ENCODE measurements at regions not wholly inside any gene's neighbourhood (a gene's known extent, or its start where the extent isn't known, plus 50 kb on each side); places are given as distances from the start of the nearest gene placed in this dataset.

GRCh38 chr6:104509355-104509754 is 350.4 kb downstream of the HACE1 start:
- no peaks in the 10 kb centered on the region for H4K20me1 ChIP-seq (ENCODE audit: insufficient read depth)

GRCh38 chr6:104506429-104506828 is 353.3 kb downstream of the HACE1 start:
- TF ChIP-seq CTCF (IDR thresholded peaks at IDR 0.05; ENCODE audit: poor library complexity, severe bottlenecking) (no peak), POLR2AphosphoS5 (IDR thresholded peaks at IDR 0.05) (no peak), RAD21 (conservative IDR thresholded peaks at IDR 0.05) (no peak), MXI1 (conservative IDR thresholded peaks at IDR 0.05; ENCODE audit: poor library complexity, severe bottlenecking) (no peak), EP300 (conservative IDR thresholded peaks at IDR 0.05; ENCODE audit: poor library complexity, severe bottlenecking) (no peak), SMC3 (conservative IDR thresholded peaks at IDR 0.05; ENCODE audit: poor library complexity) (no peak), REST (IDR thresholded peaks at IDR 0.05; ENCODE audit: borderline replicate concordance) (no peak), EZH2 (IDR thresholded peaks at IDR 0.05; ENCODE audit: borderline replicate concordance, insufficient read depth, low read length, poor library complexity, severe bottlenecking) (no peak), TAF1 (IDR thresholded peaks at IDR 0.05; ENCODE audit: low read depth) (no peak)
- Histone ChIP-seq H4K20me1 (ENCODE audit: insufficient read depth) (no peaks in the 10 kb centered on the region), H3K4me2 (ENCODE audit: low read length) (no peak overlapping the region)

More at GRCh38 chr6:104509355-104509754, 350.4 kb downstream of the HACE1 start:
- H2AFZ ChIP-seq (ENCODE audit: low read depth, low read length) = no peak overlapping the region
- no peaks in the 10 kb centered on the region for H3K79me2 ChIP-seq (replicated peaks; ENCODE audit: insufficient read depth, low read length)
- H3K27me3 ChIP-seq (ENCODE audit: insufficient read depth, low read depth, low read length) = no peaks in the 10 kb centered on the region
- no peak overlapping the region for H3K27ac ChIP-seq (ENCODE audit: low read length)
- no peaks in the 10 kb centered on the region for H3K36me3 ChIP-seq (ENCODE audit: insufficient read depth, low read length)
- H3K4me3 ChIP-seq (ENCODE audit: low read length) = no peak overlapping the region
- no peaks in the 10 kb centered on the region for H3K9me3 ChIP-seq (ENCODE audit: low read length)
- H3K4me2 ChIP-seq (ENCODE audit: low read length) = no peak overlapping the region
- no peak overlapping the region for H3K9ac ChIP-seq (ENCODE audit: low read length)
- TF ChIP-seq EP300 (conservative IDR thresholded peaks at IDR 0.05; ENCODE audit: poor library complexity, severe bottlenecking) = no peak
- TF ChIP-seq POLR2AphosphoS5 (IDR thresholded peaks at IDR 0.05) = no peak
- no peak for TF ChIP-seq TAF1 (IDR thresholded peaks at IDR 0.05; ENCODE audit: low read depth)
- no peak for TF ChIP-seq SMC3 (conservative IDR thresholded peaks at IDR 0.05; ENCODE audit: poor library complexity)
- no peak for TF ChIP-seq EZH2 (IDR thresholded peaks at IDR 0.05; ENCODE audit: borderline replicate concordance, insufficient read depth, low read length, poor library complexity, severe bottlenecking)
- TF ChIP-seq RAD21 (conservative IDR thresholded peaks at IDR 0.05) = no peak
- no peaks in the 10 kb centered on the region for H3K9me2 ChIP-seq (ENCODE audit: insufficient read depth, low read length)
- H3F3A ChIP-seq (ENCODE audit: insufficient read depth, low read length, poor library complexity, severe bottlenecking) = no peaks in the 10 kb centered on the region

More at GRCh38 chr6:104506429-104506828, 353.3 kb downstream of the HACE1 start:
- Histone ChIP-seq H3K9ac (ENCODE audit: low read length) (no peak overlapping the region), H3K36me3 (ENCODE audit: insufficient read depth, low read length) (no peaks in the 10 kb centered on the region), H3K4me3 (ENCODE audit: low read length) (no peak overlapping the region), H3K9me3 (ENCODE audit: low read length) (no peaks in the 10 kb centered on the region), H3F3A (ENCODE audit: insufficient read depth, low read length, poor library complexity, severe bottlenecking) (no peaks in the 10 kb centered on the region), H3K79me2 (replicated peaks; ENCODE audit: insufficient read depth, low read length) (no peaks in the 10 kb centered on the region), H3K9me2 (ENCODE audit: insufficient read depth, low read length) (no peaks in the 10 kb centered on the region), H3K27me3 (ENCODE audit: insufficient read depth, low read depth, low read length) (no peaks in the 10 kb centered on the region), H2AFZ (ENCODE audit: low read depth, low read length) (no peak overlapping the region), H3K27ac (ENCODE audit: low read length) (no peak overlapping the region)
